ENCODE measurements at regions not wholly inside any gene's neighbourhood (a gene's known extent, or its start where the extent isn't known, plus 50 kb on each side); places are given as distances from the start of the nearest gene placed in this dataset.

DNA sequence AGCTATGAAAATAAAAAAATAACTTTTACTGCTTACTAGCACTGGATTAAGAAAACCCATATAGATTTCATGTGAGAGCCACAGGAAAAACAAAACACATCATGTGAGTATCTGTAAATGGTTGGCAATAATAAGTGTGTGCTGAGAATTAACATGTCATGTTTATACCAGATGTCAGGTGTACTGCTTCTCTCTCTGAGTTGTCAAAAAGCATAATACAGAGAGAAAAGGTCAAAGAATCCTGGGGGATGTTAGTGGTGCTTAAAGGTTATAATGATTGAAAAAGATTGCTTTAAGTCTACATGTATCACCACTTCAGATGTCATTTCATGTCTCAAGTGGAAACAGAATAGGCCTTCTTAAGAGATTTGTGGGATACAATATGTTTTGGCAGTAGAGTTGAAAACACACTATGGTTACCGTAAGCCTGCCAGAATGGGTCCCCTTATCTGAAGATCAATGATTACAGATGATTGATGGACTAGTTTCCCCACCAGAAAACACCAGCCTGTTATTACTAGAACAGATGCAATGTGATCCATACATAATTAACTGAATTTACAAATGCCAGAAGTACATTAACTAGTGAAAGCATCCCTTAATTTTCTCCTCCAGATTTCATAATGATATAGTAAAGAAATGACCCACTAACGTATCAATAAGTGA lies 204.1 kb downstream of the CNTN3 start:
- TF ChIP-seq CTCF (IDR thresholded peaks at IDR 0.05) (no peak), EP300 (IDR thresholded peaks at IDR 0.05) (no peak)
